ENCODE measurements at regions not wholly inside any gene's neighbourhood (a gene's known extent, or its start where the extent isn't known, plus 50 kb on each side); places are given as distances from the start of the nearest gene placed in this dataset.

DNA sequence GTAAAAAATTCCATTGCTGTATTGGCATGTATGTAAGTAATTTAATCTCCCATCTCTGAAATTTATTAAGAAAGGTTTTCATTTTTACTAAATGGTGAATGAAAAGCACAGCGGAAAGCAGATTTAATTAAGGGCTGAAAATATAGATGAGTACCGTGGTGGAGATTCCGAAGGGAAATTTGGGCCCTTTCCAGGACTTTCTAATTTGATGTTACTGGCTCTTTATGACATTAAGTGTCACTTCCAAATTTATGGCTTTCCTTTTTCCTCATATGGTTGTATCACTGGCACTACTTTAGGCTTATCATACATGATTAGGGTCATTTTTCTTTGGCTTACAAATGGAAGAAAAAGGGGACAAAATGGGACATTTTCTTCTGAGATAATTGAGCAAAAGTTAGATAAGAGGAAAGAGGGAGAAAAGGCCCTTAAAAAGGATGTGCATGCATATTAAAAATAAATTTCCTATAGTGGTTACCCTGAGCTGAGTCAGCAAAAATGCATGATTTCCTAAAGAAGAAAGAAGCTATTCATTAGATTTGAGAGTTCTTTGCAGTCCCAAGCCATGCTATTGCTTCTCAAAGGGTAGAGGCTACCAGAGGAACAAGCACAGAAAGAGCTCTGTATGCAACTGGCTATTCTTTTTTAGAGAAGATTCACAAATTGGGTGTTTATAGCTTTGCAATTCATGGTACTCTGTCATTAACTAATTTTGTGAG is 74.9 kb upstream of the CNIH3 start:
- TF ChIP-seq, protein P1, sequence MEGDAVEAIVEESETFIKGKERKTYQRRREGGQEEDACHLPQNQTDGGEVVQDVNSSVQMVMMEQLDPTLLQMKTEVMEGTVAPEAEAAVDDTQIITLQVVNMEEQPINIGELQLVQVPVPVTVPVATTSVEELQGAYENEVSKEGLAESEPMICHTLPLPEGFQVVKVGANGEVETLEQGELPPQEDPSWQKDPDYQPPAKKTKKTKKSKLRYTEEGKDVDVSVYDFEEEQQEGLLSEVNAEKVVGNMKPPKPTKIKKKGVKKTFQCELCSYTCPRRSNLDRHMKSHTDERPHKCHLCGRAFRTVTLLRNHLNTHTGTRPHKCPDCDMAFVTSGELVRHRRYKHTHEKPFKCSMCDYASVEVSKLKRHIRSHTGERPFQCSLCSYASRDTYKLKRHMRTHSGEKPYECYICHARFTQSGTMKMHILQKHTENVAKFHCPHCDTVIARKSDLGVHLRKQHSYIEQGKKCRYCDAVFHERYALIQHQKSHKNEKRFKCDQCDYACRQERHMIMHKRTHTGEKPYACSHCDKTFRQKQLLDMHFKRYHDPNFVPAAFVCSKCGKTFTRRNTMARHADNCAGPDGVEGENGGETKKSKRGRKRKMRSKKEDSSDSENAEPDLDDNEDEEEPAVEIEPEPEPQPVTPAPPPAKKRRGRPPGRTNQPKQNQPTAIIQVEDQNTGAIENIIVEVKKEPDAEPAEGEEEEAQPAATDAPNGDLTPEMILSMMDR (IDR thresholded peaks at IDR 0.05; ENCODE audit: low read depth, low read length, missing input control), result no peak
- no peak for TF ChIP-seq SP1 (IDR thresholded peaks at IDR 0.05)
- no peak for TF ChIP-seq EGR1 (IDR thresholded peaks at IDR 0.05; ENCODE audit: low read depth in 2 of 2)
- no peak for TF ChIP-seq GABPA (IDR thresholded peaks at IDR 0.05 in 1 of 2, conservative IDR thresholded peaks at IDR 0.05 in 1 of 2)
- TF ChIP-seq, protein P2, sequence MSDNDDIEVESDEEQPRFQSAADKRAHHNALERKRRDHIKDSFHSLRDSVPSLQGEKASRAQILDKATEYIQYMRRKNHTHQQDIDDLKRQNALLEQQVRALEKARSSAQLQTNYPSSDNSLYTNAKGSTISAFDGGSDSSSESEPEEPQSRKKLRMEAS (IDR thresholded peaks at IDR 0.05), result no peak
- TF ChIP-seq, protein P3, sequence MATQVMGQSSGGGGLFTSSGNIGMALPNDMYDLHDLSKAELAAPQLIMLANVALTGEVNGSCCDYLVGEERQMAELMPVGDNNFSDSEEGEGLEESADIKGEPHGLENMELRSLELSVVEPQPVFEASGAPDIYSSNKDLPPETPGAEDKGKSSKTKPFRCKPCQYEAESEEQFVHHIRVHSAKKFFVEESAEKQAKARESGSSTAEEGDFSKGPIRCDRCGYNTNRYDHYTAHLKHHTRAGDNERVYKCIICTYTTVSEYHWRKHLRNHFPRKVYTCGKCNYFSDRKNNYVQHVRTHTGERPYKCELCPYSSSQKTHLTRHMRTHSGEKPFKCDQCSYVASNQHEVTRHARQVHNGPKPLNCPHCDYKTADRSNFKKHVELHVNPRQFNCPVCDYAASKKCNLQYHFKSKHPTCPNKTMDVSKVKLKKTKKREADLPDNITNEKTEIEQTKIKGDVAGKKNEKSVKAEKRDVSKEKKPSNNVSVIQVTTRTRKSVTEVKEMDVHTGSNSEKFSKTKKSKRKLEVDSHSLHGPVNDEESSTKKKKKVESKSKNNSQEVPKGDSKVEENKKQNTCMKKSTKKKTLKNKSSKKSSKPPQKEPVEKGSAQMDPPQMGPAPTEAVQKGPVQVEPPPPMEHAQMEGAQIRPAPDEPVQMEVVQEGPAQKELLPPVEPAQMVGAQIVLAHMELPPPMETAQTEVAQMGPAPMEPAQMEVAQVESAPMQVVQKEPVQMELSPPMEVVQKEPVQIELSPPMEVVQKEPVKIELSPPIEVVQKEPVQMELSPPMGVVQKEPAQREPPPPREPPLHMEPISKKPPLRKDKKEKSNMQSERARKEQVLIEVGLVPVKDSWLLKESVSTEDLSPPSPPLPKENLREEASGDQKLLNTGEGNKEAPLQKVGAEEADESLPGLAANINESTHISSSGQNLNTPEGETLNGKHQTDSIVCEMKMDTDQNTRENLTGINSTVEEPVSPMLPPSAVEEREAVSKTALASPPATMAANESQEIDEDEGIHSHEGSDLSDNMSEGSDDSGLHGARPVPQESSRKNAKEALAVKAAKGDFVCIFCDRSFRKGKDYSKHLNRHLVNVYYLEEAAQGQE (IDR thresholded peaks at IDR 0.05), result no peak
- TF ChIP-seq RAD21 (IDR thresholded peaks at IDR 0.05), result no peak
- no peak for TF ChIP-seq YY1 (IDR thresholded peaks at IDR 0.05)
- TF ChIP-seq NR2F2 (IDR thresholded peaks at IDR 0.05), result no peak
- TF ChIP-seq TAF1 (conservative IDR thresholded peaks at IDR 0.05), result no peak
- TF ChIP-seq, protein P4, sequence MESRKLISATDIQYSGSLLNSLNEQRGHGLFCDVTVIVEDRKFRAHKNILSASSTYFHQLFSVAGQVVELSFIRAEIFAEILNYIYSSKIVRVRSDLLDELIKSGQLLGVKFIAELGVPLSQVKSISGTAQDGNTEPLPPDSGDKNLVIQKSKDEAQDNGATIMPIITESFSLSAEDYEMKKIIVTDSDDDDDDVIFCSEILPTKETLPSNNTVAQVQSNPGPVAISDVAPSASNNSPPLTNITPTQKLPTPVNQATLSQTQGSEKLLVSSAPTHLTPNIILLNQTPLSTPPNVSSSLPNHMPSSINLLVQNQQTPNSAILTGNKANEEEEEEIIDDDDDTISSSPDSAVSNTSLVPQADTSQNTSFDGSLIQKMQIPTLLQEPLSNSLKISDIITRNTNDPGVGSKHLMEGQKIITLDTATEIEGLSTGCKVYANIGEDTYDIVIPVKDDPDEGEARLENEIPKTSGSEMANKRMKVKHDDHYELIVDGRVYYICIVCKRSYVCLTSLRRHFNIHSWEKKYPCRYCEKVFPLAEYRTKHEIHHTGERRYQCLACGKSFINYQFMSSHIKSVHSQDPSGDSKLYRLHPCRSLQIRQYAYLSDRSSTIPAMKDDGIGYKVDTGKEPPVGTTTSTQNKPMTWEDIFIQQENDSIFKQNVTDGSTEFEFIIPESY (IDR thresholded peaks at IDR 0.05), result no peak
- TF ChIP-seq, protein P5, sequence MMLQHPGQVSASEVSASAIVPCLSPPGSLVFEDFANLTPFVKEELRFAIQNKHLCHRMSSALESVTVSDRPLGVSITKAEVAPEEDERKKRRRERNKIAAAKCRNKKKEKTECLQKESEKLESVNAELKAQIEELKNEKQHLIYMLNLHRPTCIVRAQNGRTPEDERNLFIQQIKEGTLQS (IDR thresholded peaks at IDR 0.05), result no peak
- TF ChIP-seq JUND (IDR thresholded peaks at IDR 0.05), result no peak

Data from liver (tissue), 3 donors.